Esophagus muscularis mucosa (tissue), 4 donors: ENCODE measurements at regions not wholly inside any gene's neighbourhood (a gene's known extent, or its start where the extent isn't known, plus 50 kb on each side); places are given as distances from the start of the nearest gene placed in this dataset.

ENCODE experiments used
- DNase-seq: peaks from one replicate; pipeline ENCODE4 v3.0.0-alpha.2; 2017; ENCODE audit errors: extremely low spot score
- H3K27ac ChIP-seq, 4 donors: fragments of 200-600 bp; sonication (generic); replicated peaks in 1 of 4; 1 replicate in 3 of 4; 2 replicates in 1 of 4; pipeline ENCODE4 v1.5.1; 2016 to 2019; ENCODE audit warnings: mild to moderate bottlenecking in 1 of 4
- H3K27me3 ChIP-seq, 4 donors: fragments of 200-600 bp; sonication (generic); one replicate each; pipeline versions ENCODE4 v1.5.1 to v1.6.0; 2016 to 2019
- H3K36me3 ChIP-seq, 4 donors: fragments of 200-600 bp; sonication (generic); one replicate each; pipeline ENCODE4 v1.5.1; 2016 to 2019
- H3K4me1 ChIP-seq, 4 donors: fragments of 200-600 bp; sonication (generic); one replicate each; pipeline ENCODE4 v1.5.1; 2016 to 2019
- H3K4me3 ChIP-seq, 4 donors: fragments of 200-600 bp; sonication (generic); 1 replicate in 2 of 4; 2 replicates in 2 of 4; pipeline ENCODE4 v1.5.1; 2016 to 2019; ENCODE audit warnings: mild to moderate bottlenecking in 4 of 4, moderate library complexity in 1 of 4
- H3K9me3 ChIP-seq, 4 donors: fragments of 200-600 bp; sonication (generic); 1 replicate in 3 of 4; 2 replicates in 1 of 4; pipeline ENCODE4 v1.5.1; 2016 to 2019
- CTCF ChIP-seq, 3 experiments: fragments of 200-600 bp in 2 of 3; fragments of 450-650 bp in 1 of 3; sonication (generic) in 2 of 3; IDR thresholded peaks; one replicate each; pipeline ENCODE4 v1.5.1; 2017 to 2019; ENCODE audit warnings: antibody characterized with exemption in 3 of 3, mild to moderate bottlenecking in 2 of 3, moderate library complexity in 1 of 3
- EP300 ChIP-seq: sonication (generic); formaldehyde crosslinking; IDR thresholded peaks from one replicate; pipeline ENCODE4 v1.6.1; 2017; ENCODE audit warnings: antibody characterized with exemption
- POLR2A ChIP-seq: fragments of 450-650 bp; IDR thresholded peaks from one replicate; pipeline ENCODE4 v1.6.1; 2017; ENCODE audit warnings: antibody characterized with exemption, moderate library complexity, mild to moderate bottlenecking, low read depth
- POLR2AphosphoS5 ChIP-seq, 2 donors: sonication (generic); formaldehyde crosslinking; IDR thresholded peaks; one replicate each; pipeline ENCODE4 v1.6.1; 2017; ENCODE audit warnings: antibody characterized with exemption in 2 of 2
- WGBS: methylation state at CpG from one replicate; pipeline ENCODE4 v1.1.5; 2018; 5-methylcytosine and 5-hydroxymethylcytosine counted together
- intact Hi-C: fragments of 100-400 bp; cut with DNase I; formaldehyde crosslinking; loops from one replicate; pipeline ENCODE4 v1.15.1; 2023

DNA sequence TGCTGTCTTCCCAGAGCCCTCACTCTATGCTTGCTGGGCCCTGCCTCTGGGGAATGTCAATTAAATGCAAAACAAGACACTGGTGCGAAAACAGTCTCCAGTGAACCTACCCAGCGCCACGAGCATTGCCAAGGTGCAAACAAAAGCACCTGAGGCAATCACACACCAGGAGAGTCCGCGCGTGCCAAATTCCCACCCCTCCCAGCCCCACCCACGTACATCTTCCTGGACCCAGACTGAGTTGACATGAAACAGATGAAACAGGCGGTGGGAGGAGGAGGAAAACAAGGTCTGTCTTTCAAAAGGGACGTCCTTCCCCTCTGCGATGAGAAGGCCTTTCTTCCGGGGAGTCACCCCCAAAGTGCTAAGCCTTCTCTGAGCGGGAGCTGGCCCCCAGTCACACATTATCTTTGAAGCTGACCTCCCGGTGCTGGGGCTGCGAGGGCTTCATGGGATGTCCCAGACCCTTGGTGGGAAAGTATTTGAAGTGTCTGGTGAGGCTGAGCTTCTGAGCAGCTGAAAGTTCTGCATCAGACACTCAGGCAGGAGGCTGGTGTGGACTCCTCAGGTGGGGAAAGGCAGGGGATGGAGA is 200.4 kb downstream of the AXIN2 start:
- WGBS, result 75% methylated on average over 11 of the region's 14 CpGs
- Histone ChIP-seq H3K27me3 (no peaks in the 10 kb centered on the region), H3K27ac (no peak overlapping the region), H3K9me3 (peaks cover 0 to 6% (median 0%) of the 10 kb centered on the region in 4 donors), H3K36me3 (no peaks in the 10 kb centered on the region), H3K4me3 (no peak overlapping the region), H3K4me1 (no peaks in the 10 kb centered on the region)
- DNase-seq, result no peak
- intact Hi-C loops, result no loop called here
- no peak for TF ChIP-seq CTCF (IDR thresholded peaks at IDR 0.05)
- TF ChIP-seq POLR2A, result no peak
- no peak for TF ChIP-seq EP300

DNA sequence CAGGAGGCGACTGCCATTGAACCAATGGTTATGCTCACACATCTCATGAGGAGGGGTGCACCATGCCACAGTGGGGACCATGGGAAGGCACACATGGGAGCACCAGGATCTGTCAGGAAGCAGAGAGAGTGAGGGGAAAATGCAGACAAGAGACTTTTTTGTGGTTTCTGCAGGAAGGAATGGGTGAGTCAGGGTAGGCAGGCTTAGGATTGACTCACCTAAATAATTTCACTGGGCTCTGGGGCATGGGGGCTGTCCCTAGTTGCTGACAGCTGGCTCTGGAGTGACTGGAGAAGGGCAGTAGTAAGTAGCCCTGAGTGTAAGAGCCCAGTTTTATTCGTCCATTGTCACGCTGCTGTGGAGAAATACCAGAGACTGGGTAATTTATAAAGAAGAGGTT is 202.4 kb downstream of the AXIN2 start:
- H3K36me3 ChIP-seq, result no peaks in the 10 kb centered on the region
- peaks cover 0 to 6% (median 0%) of the 10 kb centered on the region in 4 donors for H3K9me3 ChIP-seq
- intact Hi-C loops, result no loop called here
- TF ChIP-seq POLR2A (no peak), CTCF (IDR thresholded peaks at IDR 0.05) (no peak), POLR2AphosphoS5 (IDR thresholded peaks at IDR 0.05) (no peak), EP300 (no peak)
- H3K27ac ChIP-seq, result no peak overlapping the region
- WGBS, result 70% methylated on average over 3 of the region's 3 CpGs
- no peaks in the 10 kb centered on the region for H3K27me3 ChIP-seq
- DNase-seq, result no peak
- H3K4me3 ChIP-seq, result no peak overlapping the region
- H3K4me1 ChIP-seq, result no peaks in the 10 kb centered on the region

DNA sequence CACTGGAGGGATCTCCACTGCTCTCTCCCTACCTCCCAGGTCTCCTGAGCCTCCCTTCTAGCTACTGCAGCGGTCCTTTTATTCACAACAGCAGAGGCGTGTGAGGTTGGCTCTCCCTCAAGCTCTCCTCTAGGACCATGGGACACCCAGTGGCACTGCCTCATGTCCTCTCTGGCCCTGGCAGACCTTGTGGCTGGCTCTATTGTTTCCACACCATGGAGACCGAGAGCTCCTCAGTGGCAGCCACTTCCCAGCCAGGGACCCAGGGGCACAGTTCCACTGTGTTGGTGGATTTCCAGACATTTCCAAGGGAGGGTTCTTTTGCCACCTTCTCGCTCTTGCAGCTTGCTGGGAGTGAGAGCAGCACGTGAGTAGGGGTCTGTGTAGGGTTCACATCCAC is 204.9 kb downstream of the AXIN2 start:
- Histone ChIP-seq H3K36me3 (no peaks in the 10 kb centered on the region), H3K27ac (no peak overlapping the region), H3K4me1 (no peaks in the 10 kb centered on the region), H3K9me3 (no peaks in the 10 kb centered on the region), H3K27me3 (no peaks in the 10 kb centered on the region), H3K4me3 (no peak overlapping the region)
- intact Hi-C loops, result no loop called here
- TF ChIP-seq EP300, result no peak
- no peak for TF ChIP-seq POLR2A
- no peak for TF ChIP-seq POLR2AphosphoS5 (IDR thresholded peaks at IDR 0.05)
- no peak for TF ChIP-seq CTCF (IDR thresholded peaks at IDR 0.05)
- WGBS, result 88% methylated on average over 5 of the region's 5 CpGs
- DNase-seq, result no peak

GRCh38 chr17:65355246-65355645 is 206.2 kb downstream of the AXIN2 start:
- Histone ChIP-seq H3K36me3 (no peaks in the 10 kb centered on the region), H3K27me3 (no peaks in the 10 kb centered on the region), H3K27ac (no peak overlapping the region), H3K9me3 (no peaks in the 10 kb centered on the region), H3K4me1 (no peaks in the 10 kb centered on the region), H3K4me3 (no peak overlapping the region)
- intact Hi-C loops, result no loop called here
- WGBS, result 67% methylated on average over 4 of the region's 4 CpGs
- no peak for DNase-seq
- TF ChIP-seq CTCF (IDR thresholded peaks at IDR 0.05), result no peak
- TF ChIP-seq POLR2A, result no peak
- TF ChIP-seq EP300, result no peak
- no peak for TF ChIP-seq POLR2AphosphoS5 (IDR thresholded peaks at IDR 0.05)

DNA sequence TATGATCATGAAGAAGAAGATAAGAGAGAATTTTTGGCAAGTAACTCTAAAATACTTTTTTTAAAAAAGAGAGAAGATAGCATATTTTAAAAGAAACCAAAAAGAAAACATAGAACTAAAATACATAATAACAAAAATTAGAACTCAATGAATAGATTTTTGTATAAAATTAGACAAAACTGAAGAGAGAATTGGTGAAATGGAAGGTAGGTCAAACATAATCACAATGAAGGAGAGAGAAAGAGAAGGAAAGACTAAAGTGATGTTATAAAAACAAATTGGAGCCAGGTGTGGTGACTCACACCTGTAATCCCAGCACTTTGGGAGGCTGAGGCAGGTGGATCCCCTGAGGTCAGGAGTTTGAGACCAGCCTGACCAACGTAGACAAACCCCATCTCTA is 211.5 kb downstream of the AXIN2 start:
- no peaks in the 10 kb centered on the region for H3K36me3 ChIP-seq

More for the DNA sequence above, 211.5 kb downstream of the AXIN2 start:
- Histone ChIP-seq H3K4me3 (no peak overlapping the region), H3K4me1 (no peaks in the 10 kb centered on the region), H3K9me3 (peaks cover 0 to 3% (median 0%) of the 10 kb centered on the region in 4 donors), H3K27ac (no peak overlapping the region), H3K27me3 (no peaks in the 10 kb centered on the region)
- TF ChIP-seq POLR2A (no peak), EP300 (no peak), CTCF (IDR thresholded peaks at IDR 0.05) (no peak), POLR2AphosphoS5 (IDR thresholded peaks at IDR 0.05) (no peak)
- 79% methylated on average over 1 of the region's 1 CpG for WGBS
- no peak for DNase-seq
- intact Hi-C loops, result no loop called here
